GM12878 (cell line): ENCODE measurements at regions not wholly inside any gene's neighbourhood (a gene's known extent, or its start where the extent isn't known, plus 50 kb on each side); places are given as distances from the start of the nearest gene placed in this dataset.
"Not testable (repeated sequence)": the region's sequence is repeated elsewhere in the genome, so short reads cannot be mapped to it uniquely, and the experiment has no call there.

Experiments
- CREM ChIP-seq: IDR thresholded peaks from 2 replicates; pipeline ENCODE4 v1.6.1; 2014; ENCODE audit warnings: antibody characterized with exemption, low read depth
- EZH2 ChIP-seq: IDR thresholded peaks from 2 replicates; pipeline ENCODE4 v1.6.1; 2012; ENCODE audit warnings: low read depth, mild to moderate bottlenecking, control low read depth, inconsistent platforms, low read length, borderline replicate concordance; ENCODE audit not compliant: control insufficient read depth
- KDM1A ChIP-seq: fragments of 200-600 bp; sonication (generic); IDR thresholded peaks from 2 replicates; pipeline ENCODE4 v1.6.1; 2016; ENCODE audit warnings: borderline replicate concordance
- MYC ChIP-seq: IDR thresholded peaks from 2 replicates; pipeline ENCODE4 v1.6.1; 2011; ENCODE audit warnings: mild to moderate bottlenecking, low read length, moderate library complexity, inconsistent platforms; ENCODE audit not compliant: insufficient read depth, insufficient replicate concordance, insufficient read length, severe bottlenecking
- POLR2A ChIP-seq: IDR thresholded peaks from 2 replicates; pipeline ENCODE4 v1.6.1; 2011; ENCODE audit warnings: low read depth, mild to moderate bottlenecking, low read length
- SREBF2 ChIP-seq: IDR thresholded peaks from 2 replicates; pipeline ENCODE4 v1.6.1; 2012; ENCODE audit warnings: mild to moderate bottlenecking, low read length
- TF ChIP-seq, protein P1 (sequence below), 3 experiments: IDR thresholded peaks in 2 of 3; conservative IDR thresholded peaks in 1 of 3; 2 replicates each; pipeline ENCODE4 v1.5.1; 2011; ENCODE audit warnings: low read depth in 3 of 3, low read length in 3 of 3, mild to moderate bottlenecking in 3 of 3, control low read depth in 2 of 3, moderate library complexity in 2 of 3, inconsistent platforms in 1 of 3, mixed read lengths in 1 of 3; ENCODE audit not compliant: control insufficient read depth in 2 of 3, insufficient read depth in 1 of 3; ENCODE audit errors: extremely low read depth in 1 of 3

DNA sequence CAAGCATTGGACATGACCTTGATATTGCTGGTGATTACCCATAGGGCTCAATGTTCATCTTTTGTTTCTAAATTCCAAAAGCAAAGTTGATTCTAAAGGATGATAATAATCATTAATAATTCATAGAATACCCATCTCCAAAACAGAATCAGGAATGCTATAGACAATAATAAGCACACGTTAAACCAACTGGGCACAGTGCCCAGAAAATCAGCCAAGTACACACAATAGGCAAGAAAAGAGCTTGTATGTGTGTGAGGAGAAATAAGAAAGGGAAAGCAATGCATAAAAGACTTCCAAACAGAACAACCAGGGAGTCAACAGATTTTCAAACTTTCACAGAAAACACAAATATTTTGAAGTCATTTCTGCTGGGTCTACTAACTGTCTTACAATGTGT is 242.3 kb upstream of the TEKT4 start:
- TF ChIP-seq, protein P1, sequence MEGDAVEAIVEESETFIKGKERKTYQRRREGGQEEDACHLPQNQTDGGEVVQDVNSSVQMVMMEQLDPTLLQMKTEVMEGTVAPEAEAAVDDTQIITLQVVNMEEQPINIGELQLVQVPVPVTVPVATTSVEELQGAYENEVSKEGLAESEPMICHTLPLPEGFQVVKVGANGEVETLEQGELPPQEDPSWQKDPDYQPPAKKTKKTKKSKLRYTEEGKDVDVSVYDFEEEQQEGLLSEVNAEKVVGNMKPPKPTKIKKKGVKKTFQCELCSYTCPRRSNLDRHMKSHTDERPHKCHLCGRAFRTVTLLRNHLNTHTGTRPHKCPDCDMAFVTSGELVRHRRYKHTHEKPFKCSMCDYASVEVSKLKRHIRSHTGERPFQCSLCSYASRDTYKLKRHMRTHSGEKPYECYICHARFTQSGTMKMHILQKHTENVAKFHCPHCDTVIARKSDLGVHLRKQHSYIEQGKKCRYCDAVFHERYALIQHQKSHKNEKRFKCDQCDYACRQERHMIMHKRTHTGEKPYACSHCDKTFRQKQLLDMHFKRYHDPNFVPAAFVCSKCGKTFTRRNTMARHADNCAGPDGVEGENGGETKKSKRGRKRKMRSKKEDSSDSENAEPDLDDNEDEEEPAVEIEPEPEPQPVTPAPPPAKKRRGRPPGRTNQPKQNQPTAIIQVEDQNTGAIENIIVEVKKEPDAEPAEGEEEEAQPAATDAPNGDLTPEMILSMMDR (IDR thresholded peaks at IDR 0.05 in 2 of 3, conservative IDR thresholded peaks at IDR 0.05 in 1 of 3; ENCODE audit: control insufficient read depth in 2 of 3, extremely low read depth in 1 of 3, insufficient read depth in 1 of 3, low read depth in 3 of 3, low read length in 3 of 3) = not testable (repeated sequence)
- not testable (repeated sequence) for TF ChIP-seq POLR2A, EZH2, KDM1A, CREM, SREBF2, MYC
